HG02571 (cell line): ENCODE measurements at regions not wholly inside any gene's neighbourhood (a gene's known extent, or its start where the extent isn't known, plus 50 kb on each side); places are given as distances from the start of the nearest gene placed in this dataset.

Experiments
- ATAC-seq: cut with Tn5 transposase; IDR thresholded peaks from one replicate; pipeline ENCODE4 v1.9.1; 2021; ENCODE audit warnings: mild to moderate bottlenecking, moderate library complexity; ENCODE audit not compliant: unreplicated experiment

- no peak for ATAC-seq
Measured at GRCh38 chr2:184498936-184499335, 99.4 kb upstream of the ZNF804A start.

GRCh38 chr2:184504252-184504651 is 94.1 kb upstream of the ZNF804A start:
- no peak for ATAC-seq

GRCh38 chr2:184507254-184507653 is 91.1 kb upstream of the ZNF804A start:
- no peak for ATAC-seq

- no peak for ATAC-seq
Measured at GRCh38 chr2:184517402-184517801, 80.9 kb upstream of the ZNF804A start.

GRCh38 chr2:184520441-184520840 is 77.9 kb upstream of the ZNF804A start:
- no peak for ATAC-seq

GRCh38 chr2:184523732-184524131 is 74.6 kb upstream of the ZNF804A start:
- no peak for ATAC-seq

- no peak for ATAC-seq
Measured at GRCh38 chr2:184524551-184525382, 73.6 kb upstream of the ZNF804A start.

- no peak for ATAC-seq
Measured at GRCh38 chr2:184527058-184527457, 71.3 kb upstream of the ZNF804A start.

- no peak for ATAC-seq
Measured at GRCh38 chr2:184528119-184528518, 70.2 kb upstream of the ZNF804A start.

- no peak for ATAC-seq
Measured at GRCh38 chr2:184530239-184530638, 68.1 kb upstream of the ZNF804A start.

GRCh38 chr2:184530959-184531358 is 67.4 kb upstream of the ZNF804A start:
- no peak for ATAC-seq

- no peak for ATAC-seq
Measured at GRCh38 chr2:184532551-184532950, 65.8 kb upstream of the ZNF804A start.

GRCh38 chr2:184534986-184535385 is 63.3 kb upstream of the ZNF804A start:
- ATAC-seq = no peak

GRCh38 chr2:184540246-184540789 is 58.0 kb upstream of the ZNF804A start:
- ATAC-seq = no peak

- ATAC-seq = no peak
Measured at GRCh38 chr2:184541591-184541990, 56.7 kb upstream of the ZNF804A start.

- no peak for ATAC-seq
Measured at GRCh38 chr2:184543832-184544231, 54.5 kb upstream of the ZNF804A start.
